WTC11 (cell line): ENCODE measurements at regions not wholly inside any gene's neighbourhood (a gene's known extent, or its start where the extent isn't known, plus 50 kb on each side); places are given as distances from the start of the nearest gene placed in this dataset.

Experiments
- ATAC-seq: fragments of 200-7000 bp; cut with Tn5 transposase; 2 replicates; pipeline ENCODE4 v1.10.0; 2021; ENCODE audit warnings: mild to moderate bottlenecking, moderate library complexity
- CTCF ChIA-PET: fragments of 300-600 bp; sonication (Branson Sonifier 250); formaldehyde crosslinking; loops from one replicate; lab custom pipeline; 2021; ENCODE audit warnings: antibody characterized with exemption; lab: Charles Lee
- POLR2A ChIA-PET: fragments of 350-600 bp; sonication (Branson Sonifier 250); formaldehyde crosslinking; loops from one replicate; lab custom pipeline; 2021; ENCODE audit warnings: antibody characterized with exemption; lab: Charles Lee
- DNase-seq: peaks from one replicate; pipeline ENCODE4 v3.0.0; 2021; ENCODE audit warnings: low spot score
- H3K27ac Mint-ChIP-seq: 2 replicates; pipeline ENCODE4 v1.8.0; 2021; ENCODE audit warnings: mixed read lengths
- H3K27me3 Mint-ChIP-seq: 2 replicates; pipeline ENCODE4 v1.8.0; 2021; ENCODE audit warnings: low read depth, mild to moderate bottlenecking, moderate library complexity, mixed read lengths
- H3K36me3 Mint-ChIP-seq: 2 replicates; pipeline ENCODE4 v1.8.0; 2021; ENCODE audit warnings: mixed read lengths
- H3K4me1 Mint-ChIP-seq: 2 replicates; pipeline ENCODE4 v1.8.0; 2022; ENCODE audit warnings: mixed read lengths
- H3K4me3 Mint-ChIP-seq: 2 replicates; pipeline ENCODE4 v1.8.0; 2021; ENCODE audit warnings: mild to moderate bottlenecking, moderate library complexity, mixed read lengths
- H3K9me3 Mint-ChIP-seq: 2 replicates; pipeline ENCODE4 v1.8.0; 2021; ENCODE audit warnings: mixed read lengths
- AFF4 ChIP-seq: sonication (generic); formaldehyde crosslinking; IDR thresholded peaks from 2 replicates; pipeline ENCODE4 v1.8.1; 2023; ENCODE audit warnings: mild to moderate bottlenecking, missing genetic modification reagents, borderline replicate concordance
- ATF6 ChIP-seq: sonication (generic); formaldehyde crosslinking; IDR thresholded peaks from 2 replicates; pipeline ENCODE4 v1.8.1; 2023; ENCODE audit warnings: mild to moderate bottlenecking, missing genetic modification reagents
- FOXP4 ChIP-seq: sonication (generic); formaldehyde crosslinking; IDR thresholded peaks from 2 replicates; pipeline ENCODE4 v1.8.0; 2022; ENCODE audit warnings: mild to moderate bottlenecking, missing genetic modification reagents
- HMGA2 ChIP-seq: fragments of 250-450 bp; sonication (Bioruptor Pico); IDR thresholded peaks from 2 replicates; pipeline ENCODE4 v1.4.0; 2021; ENCODE audit warnings: mild to moderate bottlenecking, moderate library complexity
- IRF2 ChIP-seq: sonication (generic); formaldehyde crosslinking; IDR thresholded peaks from 2 replicates; pipeline ENCODE4 v1.8.0; 2022; ENCODE audit warnings: low read depth, missing genetic modification reagents, borderline replicate concordance
- PRRX2 ChIP-seq: fragments of 250-450 bp; sonication (Bioruptor Pico); IDR thresholded peaks from 2 replicates; pipeline ENCODE4 v1.8.0; 2021; ENCODE audit warnings: mild to moderate bottlenecking
- RELA ChIP-seq: sonication (generic); formaldehyde crosslinking; IDR thresholded peaks from 2 replicates; pipeline ENCODE4 v1.8.1; 2022; ENCODE audit warnings: missing genetic modification reagents, mild to moderate bottlenecking, borderline replicate concordance
- ZNF423 ChIP-seq: fragments of 250-450 bp; sonication (Bioruptor Pico); IDR thresholded peaks from 2 replicates; pipeline ENCODE4 v2.1.2; 2022; ENCODE audit warnings: mild to moderate bottlenecking, moderate library complexity
- TF ChIP-seq, protein P1 (sequence below): sonication (generic); formaldehyde crosslinking; IDR thresholded peaks from 2 replicates; pipeline ENCODE4 v1.8.1; 2022; ENCODE audit warnings: low read depth, mild to moderate bottlenecking, moderate library complexity, missing genetic modification reagents, borderline replicate concordance
- TF ChIP-seq, protein P2 (sequence below): fragments of 250-450 bp; sonication (Bioruptor Pico); IDR thresholded peaks from 2 replicates; pipeline ENCODE4 v1.9.0; 2021; ENCODE audit warnings: mild to moderate bottlenecking
- TF ChIP-seq, protein P3 (sequence below): fragments of 200-600 bp; IDR thresholded peaks from 2 replicates; pipeline ENCODE4 v1.8.0; 2022; ENCODE audit warnings: antibody characterized with exemption
- TF ChIP-seq, protein P4 (sequence below): fragments of 250-450 bp; sonication (Bioruptor Pico); IDR thresholded peaks from 2 replicates; pipeline ENCODE4 v1.9.0; 2021; ENCODE audit warnings: mild to moderate bottlenecking, borderline replicate concordance

- Mint-ChIP-seq H3K4me1 (peaks cover 15% of the 10 kb centered on the region), H3K4me3 (no peak overlapping the region), H3K27me3 (no peaks in the 10 kb centered on the region), H3K36me3 (no peaks in the 10 kb centered on the region), H3K9me3 (no peaks in the 10 kb centered on the region), H3K27ac (no peak overlapping the region)
- POLR2A ChIA-PET: no interaction called here
- CTCF ChIA-PET: no interaction called here
- DNase-seq: no peak
- ATAC-seq: no peak
- TF ChIP-seq, protein P1, sequence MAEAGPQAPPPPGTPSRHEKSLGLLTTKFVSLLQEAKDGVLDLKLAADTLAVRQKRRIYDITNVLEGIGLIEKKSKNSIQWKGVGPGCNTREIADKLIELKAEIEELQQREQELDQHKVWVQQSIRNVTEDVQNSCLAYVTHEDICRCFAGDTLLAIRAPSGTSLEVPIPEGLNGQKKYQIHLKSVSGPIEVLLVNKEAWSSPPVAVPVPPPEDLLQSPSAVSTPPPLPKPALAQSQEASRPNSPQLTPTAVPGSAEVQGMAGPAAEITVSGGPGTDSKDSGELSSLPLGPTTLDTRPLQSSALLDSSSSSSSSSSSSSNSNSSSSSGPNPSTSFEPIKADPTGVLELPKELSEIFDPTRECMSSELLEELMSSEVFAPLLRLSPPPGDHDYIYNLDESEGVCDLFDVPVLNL (CRISPR knock-in tag): no peak
- TF ChIP-seq, protein P2, sequence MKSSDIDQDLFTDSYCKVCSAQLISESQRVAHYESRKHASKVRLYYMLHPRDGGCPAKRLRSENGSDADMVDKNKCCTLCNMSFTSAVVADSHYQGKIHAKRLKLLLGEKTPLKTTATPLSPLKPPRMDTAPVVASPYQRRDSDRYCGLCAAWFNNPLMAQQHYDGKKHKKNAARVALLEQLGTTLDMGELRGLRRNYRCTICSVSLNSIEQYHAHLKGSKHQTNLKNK (CRISPR knock-in tag): no peak
- no peak for TF ChIP-seq IRF2 (CRISPR knock-in tag)
- TF ChIP-seq FOXP4: no peak
- TF ChIP-seq AFF4 (CRISPR knock-in tag): no peak
- TF ChIP-seq ATF6 (CRISPR knock-in tag): no peak
- TF ChIP-seq ZNF423: no peak
- TF ChIP-seq, protein P3, sequence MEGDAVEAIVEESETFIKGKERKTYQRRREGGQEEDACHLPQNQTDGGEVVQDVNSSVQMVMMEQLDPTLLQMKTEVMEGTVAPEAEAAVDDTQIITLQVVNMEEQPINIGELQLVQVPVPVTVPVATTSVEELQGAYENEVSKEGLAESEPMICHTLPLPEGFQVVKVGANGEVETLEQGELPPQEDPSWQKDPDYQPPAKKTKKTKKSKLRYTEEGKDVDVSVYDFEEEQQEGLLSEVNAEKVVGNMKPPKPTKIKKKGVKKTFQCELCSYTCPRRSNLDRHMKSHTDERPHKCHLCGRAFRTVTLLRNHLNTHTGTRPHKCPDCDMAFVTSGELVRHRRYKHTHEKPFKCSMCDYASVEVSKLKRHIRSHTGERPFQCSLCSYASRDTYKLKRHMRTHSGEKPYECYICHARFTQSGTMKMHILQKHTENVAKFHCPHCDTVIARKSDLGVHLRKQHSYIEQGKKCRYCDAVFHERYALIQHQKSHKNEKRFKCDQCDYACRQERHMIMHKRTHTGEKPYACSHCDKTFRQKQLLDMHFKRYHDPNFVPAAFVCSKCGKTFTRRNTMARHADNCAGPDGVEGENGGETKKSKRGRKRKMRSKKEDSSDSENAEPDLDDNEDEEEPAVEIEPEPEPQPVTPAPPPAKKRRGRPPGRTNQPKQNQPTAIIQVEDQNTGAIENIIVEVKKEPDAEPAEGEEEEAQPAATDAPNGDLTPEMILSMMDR: no peak
Observed at GRCh38 chr3:166209701-166210100, 372.5 kb upstream of the BCHE start.

DNA sequence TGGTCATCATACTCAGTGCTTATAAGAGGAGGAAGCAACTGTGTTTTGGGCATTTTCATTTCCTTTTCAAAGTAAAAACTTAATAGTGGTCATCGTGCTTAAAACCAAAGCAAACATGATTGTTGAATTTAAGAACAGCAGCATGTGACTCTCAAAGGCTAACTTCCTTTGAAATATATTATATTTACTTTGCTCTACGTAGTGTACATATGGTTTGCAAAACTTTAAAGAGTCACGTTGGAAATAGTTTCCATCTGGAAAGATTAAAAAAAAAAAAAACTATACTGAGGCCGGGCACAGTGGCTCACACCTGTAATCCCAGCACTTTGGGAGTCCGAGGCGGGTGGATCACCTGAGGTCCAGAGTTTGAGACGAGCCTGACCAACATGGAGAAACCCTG, 367.9 kb upstream of the BCHE start:
- H3K36me3 Mint-ChIP-seq: no peaks in the 10 kb centered on the region
- H3K27ac Mint-ChIP-seq: no peak overlapping the region
- peaks cover 6% of the 10 kb centered on the region for H3K9me3 Mint-ChIP-seq
- no peaks in the 10 kb centered on the region for H3K27me3 Mint-ChIP-seq
- ATAC-seq (no peak), DNase-seq (no peak)
- POLR2A ChIA-PET: no interaction called here
- CTCF ChIA-PET: no interaction called here
- peaks cover 7% of the 10 kb centered on the region; the same call in 1 of the 2 replicates for H3K4me1 Mint-ChIP-seq
- no peak overlapping the region for H3K4me3 Mint-ChIP-seq
- no peak for TF ChIP-seq HMGA2 (CRISPR knock-in tag)
- TF ChIP-seq, protein P3: no peak
- no peak for TF ChIP-seq IRF2 (CRISPR knock-in tag)
- TF ChIP-seq PRRX2 (CRISPR knock-in tag): no peak
- TF ChIP-seq, protein P4, sequence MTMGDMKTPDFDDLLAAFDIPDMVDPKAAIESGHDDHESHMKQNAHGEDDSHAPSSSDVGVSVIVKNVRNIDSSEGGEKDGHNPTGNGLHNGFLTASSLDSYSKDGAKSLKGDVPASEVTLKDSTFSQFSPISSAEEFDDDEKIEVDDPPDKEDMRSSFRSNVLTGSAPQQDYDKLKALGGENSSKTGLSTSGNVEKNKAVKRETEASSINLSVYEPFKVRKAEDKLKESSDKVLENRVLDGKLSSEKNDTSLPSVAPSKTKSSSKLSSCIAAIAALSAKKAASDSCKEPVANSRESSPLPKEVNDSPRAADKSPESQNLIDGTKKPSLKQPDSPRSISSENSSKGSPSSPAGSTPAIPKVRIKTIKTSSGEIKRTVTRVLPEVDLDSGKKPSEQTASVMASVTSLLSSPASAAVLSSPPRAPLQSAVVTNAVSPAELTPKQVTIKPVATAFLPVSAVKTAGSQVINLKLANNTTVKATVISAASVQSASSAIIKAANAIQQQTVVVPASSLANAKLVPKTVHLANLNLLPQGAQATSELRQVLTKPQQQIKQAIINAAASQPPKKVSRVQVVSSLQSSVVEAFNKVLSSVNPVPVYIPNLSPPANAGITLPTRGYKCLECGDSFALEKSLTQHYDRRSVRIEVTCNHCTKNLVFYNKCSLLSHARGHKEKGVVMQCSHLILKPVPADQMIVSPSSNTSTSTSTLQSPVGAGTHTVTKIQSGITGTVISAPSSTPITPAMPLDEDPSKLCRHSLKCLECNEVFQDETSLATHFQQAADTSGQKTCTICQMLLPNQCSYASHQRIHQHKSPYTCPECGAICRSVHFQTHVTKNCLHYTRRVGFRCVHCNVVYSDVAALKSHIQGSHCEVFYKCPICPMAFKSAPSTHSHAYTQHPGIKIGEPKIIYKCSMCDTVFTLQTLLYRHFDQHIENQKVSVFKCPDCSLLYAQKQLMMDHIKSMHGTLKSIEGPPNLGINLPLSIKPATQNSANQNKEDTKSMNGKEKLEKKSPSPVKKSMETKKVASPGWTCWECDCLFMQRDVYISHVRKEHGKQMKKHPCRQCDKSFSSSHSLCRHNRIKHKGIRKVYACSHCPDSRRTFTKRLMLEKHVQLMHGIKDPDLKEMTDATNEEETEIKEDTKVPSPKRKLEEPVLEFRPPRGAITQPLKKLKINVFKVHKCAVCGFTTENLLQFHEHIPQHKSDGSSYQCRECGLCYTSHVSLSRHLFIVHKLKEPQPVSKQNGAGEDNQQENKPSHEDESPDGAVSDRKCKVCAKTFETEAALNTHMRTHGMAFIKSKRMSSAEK (CRISPR knock-in tag): no peak
- TF ChIP-seq, protein P1 (CRISPR knock-in tag): no peak
- TF ChIP-seq RELA (CRISPR knock-in tag): no peak
